Neuronal stem cell (in vitro differentiated cells): ENCODE measurements at regions not wholly inside any gene's neighbourhood (a gene's known extent, or its start where the extent isn't known, plus 50 kb on each side); places are given as distances from the start of the nearest gene placed in this dataset.
"Not testable (repeated sequence)": the region's sequence is repeated elsewhere in the genome, so short reads cannot be mapped to it uniquely, and the experiment has no call there.

Experiments
- DNase-seq: peaks from one replicate; pipeline ENCODE4 v3.0.0-alpha.2; 2013; ENCODE audit warnings: low spot score
- H2AFZ ChIP-seq: one replicate; pipeline ENCODE4 v1.6.1; 2013; ENCODE audit warnings: mild to moderate bottlenecking, low read length, inconsistent platforms
- H2AK5ac ChIP-seq: 2 replicates; pipeline ENCODE4 v1.6.1; 2013; ENCODE audit warnings: low read depth, mild to moderate bottlenecking, inconsistent platforms, low read length, moderate library complexity, mixed read lengths
- H2BK120ac ChIP-seq: 2 replicates; pipeline ENCODE4 v1.6.1; 2013; ENCODE audit warnings: low read depth, mild to moderate bottlenecking, inconsistent platforms, low read length, moderate library complexity, mixed read lengths
- H2BK12ac ChIP-seq: one replicate; pipeline ENCODE4 v1.6.1; 2013; ENCODE audit warnings: low read length, inconsistent platforms
- H2BK15ac ChIP-seq: 2 replicates; pipeline ENCODE4 v1.6.1; 2013; ENCODE audit warnings: mild to moderate bottlenecking, low read length, inconsistent platforms, mixed read lengths
- H2BK5ac ChIP-seq: one replicate; pipeline ENCODE4 v1.6.1; 2013; ENCODE audit warnings: inconsistent platforms, mild to moderate bottlenecking, low read length, moderate library complexity
- H3K14ac ChIP-seq: one replicate; pipeline ENCODE4 v1.6.1; 2013; ENCODE audit warnings: low read length, inconsistent platforms
- H3K18ac ChIP-seq: 2 replicates; pipeline ENCODE4 v1.6.1; 2013; ENCODE audit warnings: low read length, inconsistent platforms
- H3K23ac ChIP-seq: 2 replicates; pipeline ENCODE4 v1.6.1; 2013; ENCODE audit warnings: low read depth, mild to moderate bottlenecking, mixed read lengths, low read length, inconsistent platforms; ENCODE audit not compliant: poor library complexity
- H3K27ac ChIP-seq: replicated peaks from 3 replicates; pipeline ENCODE4 v1.5.1; 2013; ENCODE audit warnings: low read length, inconsistent platforms
- H3K27me3 ChIP-seq, 3 experiments: 2 replicates each; pipeline ENCODE4 v1.6.1; 2013; ENCODE audit warnings: low read length in 3 of 3, mild to moderate bottlenecking in 2 of 3, inconsistent platforms in 1 of 3, low read depth in 1 of 3, mixed read lengths in 1 of 3, moderate library complexity in 1 of 3; ENCODE audit not compliant: control insufficient read depth in 3 of 3, insufficient read depth in 3 of 3
- H3K36me3 ChIP-seq, 2 donors: replicated peaks in 1 of 2; 2 replicates each; pipeline ENCODE4 v1.6.1; 2013; ENCODE audit warnings: low read length in 2 of 2; ENCODE audit not compliant: control insufficient read depth in 2 of 2, insufficient read depth in 2 of 2
- H3K4ac ChIP-seq: 2 replicates; pipeline ENCODE4 v1.6.1; 2013; ENCODE audit warnings: inconsistent platforms, mild to moderate bottlenecking, low read length, moderate library complexity
- H3K4me1 ChIP-seq, 2 donors: 1 replicate in 1 of 2; 2 replicates in 1 of 2; pipeline ENCODE4 v1.6.1; 2013; ENCODE audit warnings: low read length in 2 of 2, low read depth in 1 of 2; ENCODE audit not compliant: control insufficient read depth in 2 of 2, insufficient read depth in 1 of 2
- H3K4me2 ChIP-seq: one replicate; pipeline ENCODE4 v1.6.1; 2013; ENCODE audit warnings: mild to moderate bottlenecking, low read length, inconsistent platforms; ENCODE audit not compliant: insufficient read depth, poor library complexity, severe bottlenecking
- H3K4me3 ChIP-seq, 2 donors: 2 replicates each; pipeline ENCODE4 v1.5.1; 2013; ENCODE audit warnings: low read length in 2 of 2, mild to moderate bottlenecking in 2 of 2, inconsistent platforms in 1 of 2, moderate library complexity in 1 of 2
- H3K79me1 ChIP-seq: one replicate; pipeline ENCODE4 v1.6.1; 2013; ENCODE audit warnings: low read depth, mild to moderate bottlenecking, inconsistent platforms, low read length, moderate library complexity
- H3K9ac ChIP-seq: one replicate; pipeline ENCODE4 v1.6.1; 2013; ENCODE audit warnings: mild to moderate bottlenecking, low read depth, low read length, inconsistent platforms; ENCODE audit not compliant: poor library complexity
- H3K9me3 ChIP-seq, 2 donors: replicated peaks in 1 of 2; 2 replicates each; pipeline versions ENCODE3 to v1.6.1; 2013; ENCODE audit warnings: low read length in 2 of 2, mild to moderate bottlenecking in 2 of 2, inconsistent platforms in 1 of 2, low read depth in 1 of 2, mixed read lengths in 1 of 2, moderate library complexity in 1 of 2; ENCODE audit not compliant: control insufficient read depth in 2 of 2, insufficient read depth in 1 of 2
- H4K8ac ChIP-seq: one replicate; pipeline ENCODE4 v1.6.1; 2013; ENCODE audit warnings: low read depth, mild to moderate bottlenecking, inconsistent platforms, low read length, moderate library complexity
- H4K91ac ChIP-seq: one replicate; pipeline ENCODE4 v1.6.1; 2013; ENCODE audit warnings: low read length, low read depth, mild to moderate bottlenecking, inconsistent platforms; ENCODE audit not compliant: poor library complexity
- WGBS, 2 donors: extraction: QIAGEN DNeasy Blood & Tissue Kit; methylation state at CpG; one replicate each; pipeline ENCODE4 v1.1.7; 2013; ENCODE audit warnings: missing lambda C conversion rate in 2 of 2, mixed read lengths in 1 of 2; ENCODE audit not compliant: insufficient read length in 2 of 2, insufficient replicate concordance in 1 of 2; ENCODE audit errors: extremely low coverage in 2 of 2; 5-methylcytosine and 5-hydroxymethylcytosine counted together

DNA sequence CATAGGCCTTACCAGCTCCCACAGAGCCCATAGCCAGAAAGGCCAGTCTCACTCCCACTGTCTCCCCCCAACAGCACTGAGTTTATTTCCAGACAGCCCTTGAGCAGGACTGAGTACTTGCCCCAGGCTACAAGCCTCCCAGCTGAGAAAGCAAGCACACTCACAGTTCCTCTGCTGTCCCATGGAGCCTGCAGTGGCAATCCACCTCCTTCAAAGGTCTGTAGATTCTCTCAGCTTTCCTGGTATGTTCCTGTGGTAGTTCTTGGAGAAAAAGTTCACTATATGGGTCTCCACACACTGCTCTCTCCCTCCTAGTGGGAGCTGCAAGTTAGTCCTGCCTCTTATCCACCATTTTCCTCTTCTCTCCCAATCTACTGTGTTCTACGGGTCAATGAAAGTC, 728.7 kb downstream of the DIAPH3 start:
- H3K9me3 ChIP-seq, result peaks cover 0 to 5% of the 10 kb centered on the region in 2 donors
- no peak overlapping the region for H3K23ac ChIP-seq
- no peaks in the 10 kb centered on the region for H3K27me3 ChIP-seq
- H4K91ac ChIP-seq, result no peak overlapping the region
- H3K36me3 ChIP-seq, result no peaks in the 10 kb centered on the region
- no peak overlapping the region for H3K4me2 ChIP-seq
- H3K27ac ChIP-seq, result no peak overlapping the region
- H4K8ac ChIP-seq, result no peak overlapping the region
- no peak overlapping the region for H2BK5ac ChIP-seq
- H2BK12ac ChIP-seq, result no peak overlapping the region
- no peak overlapping the region for H3K9ac ChIP-seq
- no CpG with 5 or more reads among the region's 1 CpG for WGBS, 2 donors
- no peak for DNase-seq
- H3K18ac ChIP-seq, result no peak overlapping the region
- no peak overlapping the region for H2AK5ac ChIP-seq
- H3K4me1 ChIP-seq, result peaks cover 0 to 4% of the 10 kb centered on the region in 2 donors
- no peak overlapping the region for H3K14ac ChIP-seq
- H3K79me1 ChIP-seq, result no peaks in the 10 kb centered on the region
- H2BK120ac ChIP-seq, result no peak overlapping the region
- no peak overlapping the region for H2AFZ ChIP-seq
- no peak overlapping the region for H3K4ac ChIP-seq
- no peak overlapping the region for H3K4me3 ChIP-seq
- no peak overlapping the region for H2BK15ac ChIP-seq

DNA sequence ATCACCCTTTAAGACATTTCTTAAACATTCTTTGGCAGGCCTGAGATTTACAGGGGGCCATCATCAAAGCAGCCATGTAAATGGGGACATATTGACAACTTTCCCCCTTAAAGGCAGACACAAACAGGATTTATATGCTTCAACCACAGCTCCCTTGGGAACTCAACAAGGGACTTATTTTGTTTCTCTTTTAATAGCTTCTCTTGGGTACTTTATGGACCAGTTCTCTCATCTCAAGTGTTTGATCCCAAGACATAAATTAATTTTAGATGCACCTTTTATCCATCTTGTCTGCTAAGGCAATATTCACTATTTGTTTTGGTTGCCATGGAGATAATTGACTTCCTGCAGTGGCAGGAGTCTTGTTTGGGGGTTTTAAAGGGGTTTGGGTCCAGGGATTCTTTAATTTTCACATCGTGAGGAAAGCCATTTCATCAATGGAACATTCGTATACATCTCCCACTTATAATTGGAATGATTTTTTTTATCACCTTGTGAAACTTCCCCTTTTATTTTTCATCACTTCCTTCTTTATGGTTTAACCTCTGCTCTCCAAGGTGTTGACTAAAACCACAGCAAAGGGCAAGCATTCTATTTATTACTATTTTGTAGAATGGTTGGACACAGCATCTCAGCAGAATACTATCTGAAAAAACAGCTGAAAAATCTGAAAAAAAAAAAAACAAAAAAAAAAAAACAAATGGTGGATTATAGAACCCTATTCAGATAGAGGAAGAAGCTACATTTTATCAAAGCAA, 726.0 kb downstream of the DIAPH3 start:
- H3K79me1 ChIP-seq, result no peaks in the 10 kb centered on the region
- H3K9me3 ChIP-seq, result no peaks in the 10 kb centered on the region
- WGBS, 2 donors, result no CpG with 5 or more reads among the region's 2 CpGs
- no peak overlapping the region for H2AFZ ChIP-seq
- no peak overlapping the region for H3K27ac ChIP-seq
- no peak overlapping the region for H3K18ac ChIP-seq
- H3K23ac ChIP-seq, result no peak overlapping the region
- H2BK120ac ChIP-seq, result no peak overlapping the region
- H3K27me3 ChIP-seq, result no peaks in the 10 kb centered on the region
- H2BK15ac ChIP-seq, result no peak overlapping the region
- no peak overlapping the region for H2BK12ac ChIP-seq
- H3K14ac ChIP-seq, result no peak overlapping the region
- H3K4me2 ChIP-seq, result no peak overlapping the region
- no peaks in the 10 kb centered on the region for H3K36me3 ChIP-seq
- no peak overlapping the region for H2BK5ac ChIP-seq
- H4K8ac ChIP-seq, result no peak overlapping the region
- no peak overlapping the region for H2AK5ac ChIP-seq
- H4K91ac ChIP-seq, result no peak overlapping the region
- no peak overlapping the region for H3K4ac ChIP-seq
- H3K4me1 ChIP-seq, result peaks cover 0 to 4% of the 10 kb centered on the region in 2 donors
- DNase-seq, result no peak
- no peak overlapping the region for H3K4me3 ChIP-seq
- no peak overlapping the region for H3K9ac ChIP-seq

GRCh38 chr13:59439776-59440428, 723.8 kb downstream of the DIAPH3 start:
- H3K27me3 ChIP-seq, result no peaks in the 10 kb centered on the region
- no peak overlapping the region for H4K91ac ChIP-seq
- no peaks in the 10 kb centered on the region for H3K79me1 ChIP-seq
- no peak overlapping the region for H2AK5ac ChIP-seq
- no peak overlapping the region for H2BK120ac ChIP-seq
- no peaks in the 10 kb centered on the region for H3K9me3 ChIP-seq
- no peak overlapping the region for H3K4ac ChIP-seq
- H3K4me2 ChIP-seq, result no peak overlapping the region
- H3K23ac ChIP-seq, result no peak overlapping the region
- H3K14ac ChIP-seq, result no peak overlapping the region
- WGBS, 2 donors, result no CpG with 5 or more reads among the region's 29 CpGs
- no peak overlapping the region for H2BK12ac ChIP-seq
- no peak overlapping the region for H2AFZ ChIP-seq
- no peak overlapping the region for H4K8ac ChIP-seq
- no peak for DNase-seq
- H3K4me1 ChIP-seq, result peaks cover 0 to 4% of the 10 kb centered on the region in 2 donors
- H3K9ac ChIP-seq, result no peak overlapping the region
- H3K18ac ChIP-seq, result no peak overlapping the region
- H2BK15ac ChIP-seq, result no peak overlapping the region
- H3K36me3 ChIP-seq, result no peaks in the 10 kb centered on the region
- no peak overlapping the region for H3K4me3 ChIP-seq
- no peak overlapping the region for H2BK5ac ChIP-seq
- H3K27ac ChIP-seq, result no peak overlapping the region

DNA sequence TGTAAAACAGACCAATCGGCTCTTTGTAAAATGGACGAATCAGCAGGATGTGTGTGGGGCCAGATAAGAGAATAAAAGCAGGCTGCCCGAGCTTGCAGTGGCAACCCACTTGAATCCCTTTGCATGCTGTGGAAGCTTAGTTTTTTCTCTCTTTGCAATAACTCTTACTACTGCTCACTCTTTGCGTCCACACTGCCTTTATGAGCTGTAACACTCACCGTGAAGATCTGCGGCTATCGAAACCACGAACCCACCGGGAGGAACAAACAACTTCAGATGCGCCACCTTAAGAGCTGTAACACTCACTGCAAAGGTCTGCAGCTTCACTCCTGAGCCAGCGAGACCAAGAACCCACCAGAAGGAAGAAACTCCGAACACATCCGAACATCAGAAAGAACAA, 722.7 kb downstream of the DIAPH3 start:
- not testable (repeated sequence) for H2AK5ac ChIP-seq, H2BK15ac ChIP-seq, H3K36me3 ChIP-seq, H3K79me1 ChIP-seq, H3K4me3 ChIP-seq, H3K4me2 ChIP-seq, H2BK120ac ChIP-seq, H3K27ac ChIP-seq, H3K9ac ChIP-seq, H3K4ac ChIP-seq, H3K27me3 ChIP-seq, H2BK5ac ChIP-seq, H3K18ac ChIP-seq, H3K4me1 ChIP-seq, H4K8ac ChIP-seq, H3K14ac ChIP-seq, DNase-seq, H2AFZ ChIP-seq, H4K91ac ChIP-seq, H3K23ac ChIP-seq, H3K9me3 ChIP-seq, H2BK12ac ChIP-seq
- no CpG with 5 or more reads among the region's 13 CpGs for WGBS, 2 donors
